GM23248 (cell line): ENCODE measurements at regions not wholly inside any gene's neighbourhood (a gene's known extent, or its start where the extent isn't known, plus 50 kb on each side); places are given as distances from the start of the nearest gene placed in this dataset.
A peak's percentile ranks its signal among the peaks of the same experiment; 100 is the strongest.

ENCODE experiments used
- DNase-seq: peaks from one replicate; pipeline ENCODE4 v3.0.0-alpha.2; 2015
- H2AFZ ChIP-seq: fragments of 200-600 bp; sonication (generic); 2 replicates; pipeline ENCODE4 v1.6.1; 2016; ENCODE audit warnings: antibody characterized with exemption
- H3F3A ChIP-seq: fragments of 200-600 bp; sonication (generic); 2 replicates; pipeline ENCODE4 v1.6.1; 2016; ENCODE audit warnings: mild to moderate bottlenecking, antibody characterized with exemption, mixed run types; ENCODE audit not compliant: insufficient read depth
- H3K27ac ChIP-seq: fragments of 200-600 bp; sonication (generic); 2 replicates; pipeline ENCODE4 v1.5.1; 2016; ENCODE audit warnings: mild to moderate bottlenecking
- H3K27me3 ChIP-seq: fragments of 200-600 bp; sonication (generic); replicated peaks from 2 replicates; pipeline ENCODE4 v1.6.1; 2016; ENCODE audit warnings: mild to moderate bottlenecking; ENCODE audit not compliant: insufficient read depth
- H3K36me3 ChIP-seq: fragments of 200-600 bp; sonication (generic); 2 replicates; pipeline ENCODE4 v1.6.1; 2016; ENCODE audit warnings: low read depth, mild to moderate bottlenecking
- H3K4me1 ChIP-seq: fragments of 200-600 bp; sonication (generic); 2 replicates; pipeline ENCODE4 v1.6.1; 2016; ENCODE audit warnings: mild to moderate bottlenecking; ENCODE audit not compliant: insufficient read depth
- H3K4me2 ChIP-seq: fragments of 200-600 bp; sonication (generic); one replicate; pipeline ENCODE4 v1.6.1; 2016; ENCODE audit warnings: mild to moderate bottlenecking; ENCODE audit not compliant: unreplicated experiment
- H3K4me3 ChIP-seq: fragments of 200-600 bp; sonication (generic); 2 replicates; pipeline ENCODE4 v1.5.1; 2016; ENCODE audit warnings: mild to moderate bottlenecking
- H3K79me2 ChIP-seq: fragments of 200-600 bp; sonication (generic); 2 replicates; pipeline ENCODE4 v1.6.1; 2016; ENCODE audit warnings: mild to moderate bottlenecking; ENCODE audit not compliant: insufficient read depth
- H3K9ac ChIP-seq: fragments of 200-600 bp; sonication (generic); 2 replicates; pipeline ENCODE4 v1.6.1; 2016; ENCODE audit warnings: mild to moderate bottlenecking
- H3K9me2 ChIP-seq: fragments of 200-600 bp; sonication (generic); 2 replicates; pipeline ENCODE4 v1.6.1; 2016; ENCODE audit warnings: mixed run types, mild to moderate bottlenecking, moderate library complexity; ENCODE audit not compliant: insufficient read depth
- H3K9me3 ChIP-seq: fragments of 200-600 bp; sonication (generic); one replicate; pipeline ENCODE4 v1.6.1; 2017; ENCODE audit warnings: low read depth
- H4K20me1 ChIP-seq: fragments of 200-600 bp; sonication (generic); 2 replicates; pipeline ENCODE4 v1.6.0; 2016; ENCODE audit not compliant: insufficient read depth
- EZH2 ChIP-seq: fragments of 200-600 bp; sonication (generic); IDR thresholded peaks from 2 replicates; pipeline ENCODE4 v1.6.1; 2018; ENCODE audit warnings: antibody characterized with exemption, mild to moderate bottlenecking; ENCODE audit not compliant: insufficient read depth, poor library complexity, severe bottlenecking
- EZH2phosphoT487 ChIP-seq: fragments of 200-600 bp; sonication (generic); IDR thresholded peaks from 2 replicates; pipeline ENCODE4 v1.6.1; 2018; ENCODE audit warnings: antibody characterized with exemption, moderate library complexity, mild to moderate bottlenecking, low read depth; ENCODE audit not compliant: insufficient read depth
- WGBS, 2 experiments: methylation state at CpG; one replicate each; pipeline ENCODE4 v1.1.6; 2015 to 2017; ENCODE audit warnings: low lambda C conversion rate in 2 of 2, low coverage in 1 of 2; ENCODE audit errors: missing lambda C conversion rate in 2 of 2; 5-methylcytosine and 5-hydroxymethylcytosine counted together
- in situ Hi-C: fragments of 300-500 bp; cut with MboI; formaldehyde crosslinking; loops from 2 replicates; pipeline ENCODE4 v1.15.0; 2020

DNA sequence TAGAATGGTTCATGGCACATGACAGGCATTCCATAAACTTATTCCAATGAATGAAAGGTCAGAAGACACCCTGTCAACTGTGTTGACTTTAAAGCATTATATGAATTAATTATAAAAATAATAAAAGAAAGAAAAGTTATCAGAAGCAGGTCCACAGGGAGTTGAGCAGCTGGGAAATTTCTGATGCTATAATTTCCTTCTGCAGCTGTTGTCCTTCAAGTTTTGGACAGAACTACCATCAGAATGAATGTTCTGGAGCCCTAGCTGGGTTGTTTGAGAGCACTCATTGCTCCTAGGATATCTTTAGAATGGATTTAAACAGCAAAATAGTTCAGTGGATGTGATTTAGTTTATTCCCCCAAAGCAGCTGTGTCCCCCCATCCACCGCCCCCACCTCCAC is 232.4 kb upstream of the PROK2 start:
- Histone ChIP-seq H3K4me2 (no peak overlapping the region), H3K9ac (no peak overlapping the region), H3K79me2 (no peaks in the 10 kb centered on the region), H3F3A (no peaks in the 10 kb centered on the region), H3K27ac (no peak overlapping the region), H3K27me3 (no peaks in the 10 kb centered on the region), H4K20me1 (no peaks in the 10 kb centered on the region), H3K9me3 (no peaks in the 10 kb centered on the region), H3K9me2 (no peaks in the 10 kb centered on the region), H3K36me3 (no peaks in the 10 kb centered on the region), H3K4me1 (peaks cover 15% of the 10 kb centered on the region), H3K4me3 (no peak overlapping the region), H2AFZ (no peak overlapping the region)
- in situ Hi-C loops = no loop called here
- 95 to 100% methylated on average over 1 of the region's 1 CpG for WGBS, 2 experiments
- TF ChIP-seq EZH2phosphoT487 (no peak), EZH2 (no peak)
- DNase-seq = no peak

DNA sequence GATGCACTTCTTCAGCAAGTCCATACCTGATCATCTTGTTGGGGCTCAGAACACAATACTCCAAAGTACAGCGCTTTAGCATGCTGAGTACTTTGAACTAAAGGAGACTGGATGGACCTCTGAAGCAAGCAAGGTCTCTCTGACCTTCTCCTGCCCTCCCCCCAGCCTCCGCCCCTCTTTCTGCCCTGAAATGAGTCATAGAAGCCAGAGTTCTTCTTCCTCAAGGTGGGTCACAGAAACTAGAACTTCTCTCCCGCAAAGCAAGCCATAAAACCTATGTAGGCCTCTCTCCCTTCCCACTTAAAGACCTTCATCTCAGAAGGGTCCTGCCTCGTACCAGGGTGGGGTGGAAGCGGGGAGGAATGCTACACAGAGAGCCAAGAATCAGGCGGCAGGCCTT is 230.5 kb upstream of the PROK2 start:
- Histone ChIP-seq H3K9me2 (no peaks in the 10 kb centered on the region), H3K4me3 (no peak overlapping the region), H3K27me3 (no peaks in the 10 kb centered on the region), H3K4me2 (no peak overlapping the region), H3K4me1 (peaks cover 32% of the 10 kb centered on the region), H3K9ac (no peak overlapping the region), H3K9me3 (no peaks in the 10 kb centered on the region), H3K27ac (no peak overlapping the region), H2AFZ (no peak overlapping the region), H4K20me1 (no peaks in the 10 kb centered on the region), H3F3A (peaks cover 8% of the 10 kb centered on the region), H3K36me3 (no peaks in the 10 kb centered on the region), H3K79me2 (no peaks in the 10 kb centered on the region)
- no peak for DNase-seq
- in situ Hi-C loops = no loop called here
- 94 to 95% methylated on average over 6 of the region's 6 CpGs for WGBS, 2 experiments
- TF ChIP-seq EZH2 (no peak), EZH2phosphoT487 (no peak)

DNA sequence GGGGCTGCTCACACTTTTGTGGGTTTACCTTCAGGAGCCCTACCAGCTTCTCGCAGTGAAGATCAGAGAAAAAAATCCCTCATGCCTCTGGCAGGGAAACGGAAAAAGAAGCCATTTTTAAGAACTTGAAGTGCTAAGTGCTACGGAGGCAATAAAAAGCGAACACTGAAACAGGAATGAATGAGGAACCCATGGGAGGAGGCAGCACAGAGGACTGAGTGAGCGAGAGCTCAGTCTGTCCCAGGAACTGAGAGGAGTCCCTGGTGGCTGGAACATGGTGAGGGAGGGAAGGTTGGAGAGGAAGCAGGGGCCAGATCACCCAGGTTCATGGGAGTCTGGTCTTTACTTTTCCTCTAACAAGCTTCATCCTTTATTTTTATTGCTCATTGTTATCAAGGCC is 228.1 kb upstream of the PROK2 start:
- Histone ChIP-seq H3K9me3 (no peaks in the 10 kb centered on the region), H3K9me2 (no peaks in the 10 kb centered on the region), H3K4me2 (no peak overlapping the region), H3K9ac (no peak overlapping the region), H3F3A (peaks cover 32% of the 10 kb centered on the region), H3K27me3 (no peaks in the 10 kb centered on the region), H3K27ac (no peak overlapping the region), H3K79me2 (no peaks in the 10 kb centered on the region), H3K4me3 (no peak overlapping the region), H4K20me1 (no peaks in the 10 kb centered on the region), H3K36me3 (no peaks in the 10 kb centered on the region), H3K4me1 (peaks cover 41% of the 10 kb centered on the region), H2AFZ (no peak overlapping the region)
- in situ Hi-C loops = no loop called here
- TF ChIP-seq EZH2phosphoT487 (no peak), EZH2 (no peak)
- no peak for DNase-seq
- WGBS, 2 experiments = 96 to 97% methylated on average over 5 of the region's 5 CpGs

DNA sequence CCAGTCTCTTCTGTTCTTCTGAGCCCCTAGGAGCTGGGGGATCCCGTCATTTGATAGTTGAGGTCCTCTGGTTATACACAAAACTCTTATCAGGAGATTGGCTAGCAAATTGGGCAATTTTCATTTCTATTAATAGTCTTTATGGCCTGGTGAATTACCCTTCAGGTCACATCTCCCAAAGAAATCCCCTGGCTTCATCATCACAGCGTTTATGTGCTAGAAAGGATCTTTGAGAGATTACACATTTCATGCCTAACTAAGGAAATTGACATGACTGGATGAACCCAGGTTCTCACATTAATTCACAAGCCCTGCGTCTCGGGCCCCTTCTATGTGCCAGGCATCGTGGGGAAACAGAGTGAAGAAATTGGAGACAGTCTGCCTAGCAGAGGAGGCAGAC is 227.4 kb upstream of the PROK2 start:
- Histone ChIP-seq H3K9ac (no peak overlapping the region), H3F3A (peaks cover 35% of the 10 kb centered on the region), H3K9me3 (no peaks in the 10 kb centered on the region), H2AFZ (no peak overlapping the region), H4K20me1 (no peaks in the 10 kb centered on the region), H3K9me2 (no peaks in the 10 kb centered on the region), H3K27ac (peak overlapping the region; percentile 58; the same call in 1 of the 2 replicates), H3K4me1 (peaks cover 45% of the 10 kb centered on the region), H3K79me2 (no peaks in the 10 kb centered on the region), H3K36me3 (no peaks in the 10 kb centered on the region), H3K4me2 (no peak overlapping the region), H3K4me3 (no peak overlapping the region), H3K27me3 (no peaks in the 10 kb centered on the region)
- 96 to 97% methylated on average over 5 of the region's 5 CpGs for WGBS, 2 experiments
- TF ChIP-seq EZH2 (no peak), EZH2phosphoT487 (no peak)
- DNase-seq = no peak
- in situ Hi-C loops = no loop called here

DNA sequence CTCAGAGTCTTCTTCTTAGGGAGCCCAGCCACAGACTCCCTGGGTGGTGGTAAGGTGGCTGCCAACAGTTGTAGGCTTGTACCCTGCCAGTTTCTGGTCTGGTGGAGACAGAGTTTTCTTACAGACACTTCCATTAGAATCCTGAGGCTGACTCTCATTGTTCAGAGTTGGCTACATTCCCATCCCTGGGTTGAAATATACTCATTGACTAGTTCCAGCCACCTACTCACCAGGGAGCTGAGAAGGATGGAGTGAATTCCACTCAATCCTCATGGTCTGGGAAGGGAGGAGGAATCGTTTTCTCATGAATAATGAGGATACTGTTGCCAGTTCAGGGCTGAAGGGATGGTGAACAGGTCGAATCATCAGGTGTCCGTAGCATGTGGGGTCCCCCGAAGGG is 226.5 kb upstream of the PROK2 start:
- no peaks in the 10 kb centered on the region for H3K79me2 ChIP-seq
- TF ChIP-seq EZH2phosphoT487 = no peak
- no peak for TF ChIP-seq EZH2
- no peaks in the 10 kb centered on the region for H4K20me1 ChIP-seq
- DNase-seq = peak; percentile 96
- peaks cover 41% of the 10 kb centered on the region for H3F3A ChIP-seq
- H2AFZ ChIP-seq = no peak overlapping the region
- no peaks in the 10 kb centered on the region for H3K27me3 ChIP-seq
- H3K4me2 ChIP-seq = peak overlapping the region; percentile 17
- no peak overlapping the region for H3K4me3 ChIP-seq
- in situ Hi-C loops = no loop called here
- no peaks in the 10 kb centered on the region for H3K9me3 ChIP-seq
- WGBS, 2 experiments = 24% methylated on average over 4 of the region's 4 CpGs
- H3K9me2 ChIP-seq = no peaks in the 10 kb centered on the region
- peak overlapping the region; percentile 38 for H3K9ac ChIP-seq
- peak overlapping the region; percentile 91 for H3K27ac ChIP-seq
- no peaks in the 10 kb centered on the region for H3K36me3 ChIP-seq
- H3K4me1 ChIP-seq = peaks cover 47% of the 10 kb centered on the region
